WERI-Rb-1 (cell line): ENCODE measurements at regions not wholly inside any gene's neighbourhood (a gene's known extent, or its start where the extent isn't known, plus 50 kb on each side); places are given as distances from the start of the nearest gene placed in this dataset.

ENCODE experiments used
- DNase-seq: peaks from one replicate; pipeline ENCODE4 v3.0.0-alpha.2; 2020
- H3K27ac ChIP-seq: fragments of 250-450 bp; sonication (Bioruptor Pico); 2 replicates; pipeline ENCODE4 v1.5.1; 2020; ENCODE audit warnings: mild to moderate bottlenecking, moderate library complexity
- H3K27me3 ChIP-seq: fragments of 250-450 bp; sonication (Bioruptor Pico); 2 replicates; pipeline ENCODE4 v1.5.1; 2021; ENCODE audit warnings: mild to moderate bottlenecking, low read depth, moderate library complexity; ENCODE audit not compliant: insufficient read depth, severe bottlenecking
- H3K36me3 ChIP-seq: fragments of 250-450 bp; sonication (Bioruptor Pico); 2 replicates; pipeline ENCODE4 v1.5.1; 2020; ENCODE audit warnings: mild to moderate bottlenecking, moderate library complexity
- H3K4me3 ChIP-seq: 2 replicates; pipeline ENCODE4 v1.5.1; 2011; ENCODE audit warnings: low read depth, mild to moderate bottlenecking, control low read depth, low read length
- H3K9me3 ChIP-seq: fragments of 250-450 bp; sonication (Bioruptor Pico); 2 replicates; pipeline ENCODE4 v1.5.1; 2021; ENCODE audit warnings: mild to moderate bottlenecking, moderate library complexity; ENCODE audit not compliant: severe bottlenecking
- TF ChIP-seq, protein P1 (sequence below): IDR thresholded peaks from 2 replicates; pipeline ENCODE4 v1.5.1; 2011; ENCODE audit warnings: low read depth, mild to moderate bottlenecking, control low read depth, inconsistent platforms, low read length

DNA sequence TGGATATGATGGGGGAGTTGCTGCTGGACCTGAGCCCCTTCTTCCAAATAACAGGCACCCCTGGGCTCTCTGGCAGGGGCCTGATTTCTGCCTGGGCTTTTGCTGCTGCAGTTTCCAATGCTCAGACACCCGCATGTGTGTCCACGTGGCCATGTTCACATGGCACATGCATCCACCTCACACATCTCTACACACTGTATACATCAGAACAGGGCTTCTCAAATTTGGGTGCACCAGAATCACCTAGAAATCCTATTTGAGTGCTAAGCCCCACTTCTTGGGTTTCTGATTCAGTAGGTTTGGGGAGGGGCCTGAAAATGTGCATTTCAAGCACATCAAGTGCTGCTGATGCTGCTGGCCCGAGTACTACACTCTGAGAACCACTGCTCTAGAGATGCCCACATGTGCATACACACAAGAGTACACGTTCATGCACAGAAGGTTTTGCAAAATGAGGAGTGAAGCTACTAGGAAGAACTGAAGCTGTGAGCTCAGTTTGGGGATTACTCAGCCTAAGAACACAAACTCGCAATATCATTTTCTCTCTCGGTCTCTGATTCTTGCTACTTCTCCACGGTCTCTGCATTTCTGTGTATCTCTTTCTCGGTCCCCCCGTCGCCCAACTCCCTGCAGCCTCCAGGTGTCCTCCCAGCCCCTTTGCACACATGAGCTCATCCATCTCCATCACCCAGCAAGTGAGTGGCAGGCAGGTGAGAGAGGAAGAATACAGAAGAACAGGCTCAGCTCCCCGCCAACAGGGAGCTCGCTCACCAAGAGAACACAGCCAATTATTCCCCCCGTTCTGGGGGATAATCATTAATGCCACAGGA is 97.0 kb downstream of the PCDH1 start:
- TF ChIP-seq, protein P1, sequence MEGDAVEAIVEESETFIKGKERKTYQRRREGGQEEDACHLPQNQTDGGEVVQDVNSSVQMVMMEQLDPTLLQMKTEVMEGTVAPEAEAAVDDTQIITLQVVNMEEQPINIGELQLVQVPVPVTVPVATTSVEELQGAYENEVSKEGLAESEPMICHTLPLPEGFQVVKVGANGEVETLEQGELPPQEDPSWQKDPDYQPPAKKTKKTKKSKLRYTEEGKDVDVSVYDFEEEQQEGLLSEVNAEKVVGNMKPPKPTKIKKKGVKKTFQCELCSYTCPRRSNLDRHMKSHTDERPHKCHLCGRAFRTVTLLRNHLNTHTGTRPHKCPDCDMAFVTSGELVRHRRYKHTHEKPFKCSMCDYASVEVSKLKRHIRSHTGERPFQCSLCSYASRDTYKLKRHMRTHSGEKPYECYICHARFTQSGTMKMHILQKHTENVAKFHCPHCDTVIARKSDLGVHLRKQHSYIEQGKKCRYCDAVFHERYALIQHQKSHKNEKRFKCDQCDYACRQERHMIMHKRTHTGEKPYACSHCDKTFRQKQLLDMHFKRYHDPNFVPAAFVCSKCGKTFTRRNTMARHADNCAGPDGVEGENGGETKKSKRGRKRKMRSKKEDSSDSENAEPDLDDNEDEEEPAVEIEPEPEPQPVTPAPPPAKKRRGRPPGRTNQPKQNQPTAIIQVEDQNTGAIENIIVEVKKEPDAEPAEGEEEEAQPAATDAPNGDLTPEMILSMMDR, result no peak
- no peak overlapping the region for H3K4me3 ChIP-seq
- DNase-seq, result no peak
- H3K27me3 ChIP-seq, result no peaks in the 10 kb centered on the region
- no peak overlapping the region for H3K27ac ChIP-seq
- H3K9me3 ChIP-seq, result no peaks in the 10 kb centered on the region
- H3K36me3 ChIP-seq, result no peaks in the 10 kb centered on the region

DNA sequence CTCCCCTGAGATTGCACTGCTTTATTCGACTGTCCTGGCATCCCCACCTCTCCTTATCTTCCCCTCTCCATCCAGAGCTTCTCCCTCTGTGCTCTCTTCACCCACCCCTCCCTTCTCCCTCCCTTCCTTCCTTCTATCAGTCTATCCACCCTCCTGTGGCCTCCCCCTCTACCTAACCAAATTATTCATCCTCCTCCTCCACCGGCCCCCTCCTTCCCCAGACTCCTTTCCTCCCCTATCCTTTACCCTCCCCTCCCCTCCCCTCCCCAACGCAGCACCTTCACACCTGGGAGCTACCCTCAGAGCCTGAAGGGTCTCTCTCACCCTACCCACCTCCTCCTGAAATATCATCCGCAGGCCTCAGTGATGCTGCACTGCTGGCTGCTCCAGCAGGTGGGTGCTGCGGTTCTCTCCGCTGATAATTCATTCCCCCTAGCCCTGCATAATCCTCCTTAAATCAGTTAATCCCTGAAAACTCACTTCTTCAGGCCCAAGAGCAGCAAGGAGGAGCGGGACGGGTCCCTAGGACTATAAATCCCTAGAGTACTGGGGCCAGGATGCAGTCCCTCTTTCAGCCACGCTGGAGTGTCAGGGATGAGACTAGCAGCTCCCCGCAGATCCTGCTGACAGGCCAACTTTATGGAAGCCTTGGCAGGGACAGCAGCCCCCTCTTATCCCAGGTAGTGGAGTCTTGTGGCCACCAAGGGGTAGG is 97.8 kb downstream of the PCDH1 start:
- Histone ChIP-seq H3K4me3 (no peak overlapping the region), H3K9me3 (no peaks in the 10 kb centered on the region), H3K36me3 (no peaks in the 10 kb centered on the region), H3K27ac (no peak overlapping the region), H3K27me3 (no peaks in the 10 kb centered on the region)
- peak; percentile 79 for DNase-seq
- TF ChIP-seq, protein P1, result peak; percentile 26; the same call in 1 of the 2 replicates

GRCh38 chr5:141779503-141779973 is 97.5 kb upstream of the ARAP3 start:
- DNase-seq, result no peak

GRCh38 chr5:141778683-141779082 is 96.7 kb upstream of the ARAP3 start:
- Histone ChIP-seq H3K36me3 (no peaks in the 10 kb centered on the region), H3K27me3 (no peaks in the 10 kb centered on the region), H3K4me3 (no peak overlapping the region), H3K9me3 (no peaks in the 10 kb centered on the region), H3K27ac (no peak overlapping the region)
- TF ChIP-seq, protein P1, result no peak
- DNase-seq, result no peak

More at GRCh38 chr5:141779503-141779973, 97.5 kb upstream of the ARAP3 start:
- Histone ChIP-seq H3K9me3 (no peaks in the 10 kb centered on the region), H3K4me3 (no peak overlapping the region), H3K36me3 (no peaks in the 10 kb centered on the region), H3K27ac (no peak overlapping the region), H3K27me3 (no peaks in the 10 kb centered on the region)
- TF ChIP-seq, protein P1, result no peak

DNA sequence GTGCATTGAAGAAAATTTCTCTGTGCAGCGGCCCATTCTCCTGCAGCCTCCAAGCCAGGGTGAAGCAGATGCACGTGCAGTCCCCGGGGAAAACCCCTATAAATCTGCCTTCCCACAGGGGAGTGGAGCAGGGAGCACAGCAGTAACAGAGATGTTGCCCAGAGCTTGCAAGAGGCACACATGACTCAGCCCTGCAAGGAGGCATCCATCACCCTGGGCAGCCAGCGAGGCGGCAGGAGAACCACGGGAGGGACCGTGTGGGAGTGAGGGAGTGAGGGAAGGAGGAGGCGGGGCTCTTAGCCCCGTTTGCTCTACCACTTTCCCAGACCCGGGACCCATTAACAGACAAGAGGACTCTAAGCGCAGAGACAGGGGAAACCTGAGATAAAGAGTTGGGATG is 96.2 kb upstream of the ARAP3 start:
- Histone ChIP-seq H3K36me3 (no peaks in the 10 kb centered on the region), H3K27ac (no peak overlapping the region), H3K27me3 (no peaks in the 10 kb centered on the region), H3K4me3 (no peak overlapping the region), H3K9me3 (no peaks in the 10 kb centered on the region)
- TF ChIP-seq, protein P1, result no peak
- no peak for DNase-seq
